Cardiac septum (tissue), 1 donor: ENCODE measurements at regions not wholly inside any gene's neighbourhood (a gene's known extent, or its start where the extent isn't known, plus 50 kb on each side); places are given as distances from the start of the nearest gene placed in this dataset.

ENCODE experiments used
- DNase-seq: peaks from one replicate; pipeline ENCODE4 v3.0.0-alpha.2; 2020; ENCODE audit warnings: low spot score
- intact Hi-C: fragments of 100-400 bp; cut with DNase I; formaldehyde crosslinking; loops from one replicate; pipeline ENCODE4 v1.14.0; 2022
- donor health status: DM: no; HTN: no; CAD: no.

- intact Hi-C loops: no loop called here
- DNase-seq: no peak
These were observed 259.4 kb downstream of the HRH4 start for GRCh38 chr18:24719791-24720190.

GRCh38 chr18:24721388-24721787 lies 261.0 kb downstream of the HRH4 start:
- DNase-seq: no peak
- intact Hi-C loops: no loop called here

GRCh38 chr18:24725644-24726415 lies 265.4 kb downstream of the HRH4 start:
- no peak for DNase-seq

GRCh38 chr18:24726727-24727492 lies 266.5 kb downstream of the HRH4 start:
- intact Hi-C loops: loop anchor here (2.0 to 5.0 kb wide), 2 partner anchors 126 to 240 kb away; no protein-coding TSS in a partner anchor
- no peak for DNase-seq

More at GRCh38 chr18:24725644-24726415, 265.4 kb downstream of the HRH4 start:
- intact Hi-C loops: loop anchor here (2.0 to 5.0 kb wide), 2 partner anchors 125 to 239 kb away; no protein-coding TSS in a partner anchor

GRCh38 chr18:24727685-24728084 lies 267.2 kb downstream of the HRH4 start:
- intact Hi-C loops: loop anchor here (2.0 to 5.0 kb wide), 2 partner anchors 127 to 240 kb away; no protein-coding TSS in a partner anchor
- DNase-seq: no peak

GRCh38 chr18:24731158-24731557 lies 270.7 kb downstream of the HRH4 start:
- no peak for DNase-seq
- intact Hi-C loops: no loop called here

- intact Hi-C loops: no loop called here
- DNase-seq: no peak
These were observed 271.5 kb downstream of the HRH4 start for GRCh38 chr18:24731981-24732380.

GRCh38 chr18:24734058-24734457 lies 273.6 kb downstream of the HRH4 start:
- no peak for DNase-seq
- intact Hi-C loops: no loop called here

- intact Hi-C loops: no loop called here
- DNase-seq: no peak
These were observed 275.3 kb downstream of the HRH4 start for GRCh38 chr18:24735624-24736231.

- DNase-seq: no peak
- intact Hi-C loops: no loop called here
These were observed 276.4 kb downstream of the HRH4 start for GRCh38 chr18:24736662-24737330.

GRCh38 chr18:24740829-24741228 lies 280.4 kb downstream of the HRH4 start:
- intact Hi-C loops: no loop called here

GRCh38 chr18:24741321-24741720 lies 280.9 kb downstream of the HRH4 start:
- no peak for DNase-seq
- intact Hi-C loops: no loop called here

More at GRCh38 chr18:24740829-24741228, 280.4 kb downstream of the HRH4 start:
- DNase-seq: no peak

- no peak for DNase-seq
- intact Hi-C loops: no loop called here
These were observed 281.7 kb downstream of the HRH4 start for GRCh38 chr18:24741965-24742724.

GRCh38 chr18:24754583-24755253 lies 294.3 kb downstream of the HRH4 start:
- intact Hi-C loops: no loop called here
- DNase-seq: no peak

GRCh38 chr18:24756385-24756784 lies 295.9 kb downstream of the HRH4 start:
- no peak for DNase-seq
- intact Hi-C loops: no loop called here

GRCh38 chr18:24757134-24757533 lies 296.7 kb downstream of the HRH4 start:
- DNase-seq: no peak
- intact Hi-C loops: no loop called here

- no peak for DNase-seq
- intact Hi-C loops: no loop called here
These were observed 301.3 kb downstream of the HRH4 start for GRCh38 chr18:24761765-24762164.

- intact Hi-C loops: no loop called here
- no peak for DNase-seq
These were observed 302.1 kb downstream of the HRH4 start for GRCh38 chr18:24762511-24762910.
